NCI-H2171 (cell line): ENCODE measurements at regions not wholly inside any gene's neighbourhood (a gene's known extent, or its start where the extent isn't known, plus 50 kb on each side); places are given as distances from the start of the nearest gene placed in this dataset.

Experiments used
- DNase-seq: peaks from one replicate; lab custom pipeline; 2025; lab: John Stamatoyannopoulos, UW

DNA sequence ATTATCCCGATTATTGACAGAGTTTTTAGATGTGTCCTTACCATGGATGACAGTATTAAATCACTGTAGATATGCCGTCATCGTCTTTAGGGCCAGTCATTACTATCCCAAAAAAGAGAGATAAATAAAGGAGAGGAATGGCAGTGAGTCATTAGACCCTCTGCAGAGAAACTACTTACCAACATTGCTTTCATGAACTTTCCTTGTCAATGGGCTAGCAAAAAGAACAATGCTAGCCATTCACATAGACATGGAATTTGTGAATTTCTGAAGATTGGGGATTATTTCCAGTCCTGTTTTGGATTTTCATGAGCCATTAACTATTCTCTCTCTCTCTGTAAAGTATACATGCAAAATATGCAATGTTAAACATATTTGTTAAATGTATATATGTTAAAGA lies 319.4 kb upstream of the FANCL start:
- no peak for DNase-seq

DNA sequence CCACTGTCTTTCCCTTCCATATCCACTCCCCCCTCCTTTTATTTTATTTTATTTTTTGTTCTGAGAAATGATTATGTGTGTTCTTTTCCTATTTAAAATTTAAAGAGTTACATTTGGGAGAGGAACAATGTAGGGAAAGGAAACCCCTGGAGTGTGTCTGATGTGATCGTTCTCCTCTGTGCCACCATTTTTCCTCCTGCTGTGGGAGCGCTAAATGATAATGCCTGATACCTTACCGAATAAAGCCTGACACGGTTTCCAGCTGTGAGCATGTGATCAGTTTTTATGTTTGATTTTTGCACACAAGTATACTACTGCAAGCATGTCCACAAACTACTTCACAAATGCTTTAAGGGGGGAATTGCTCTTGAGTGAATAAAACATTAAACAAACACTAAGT lies 317.8 kb upstream of the FANCL start:
- no peak for DNase-seq

DNA sequence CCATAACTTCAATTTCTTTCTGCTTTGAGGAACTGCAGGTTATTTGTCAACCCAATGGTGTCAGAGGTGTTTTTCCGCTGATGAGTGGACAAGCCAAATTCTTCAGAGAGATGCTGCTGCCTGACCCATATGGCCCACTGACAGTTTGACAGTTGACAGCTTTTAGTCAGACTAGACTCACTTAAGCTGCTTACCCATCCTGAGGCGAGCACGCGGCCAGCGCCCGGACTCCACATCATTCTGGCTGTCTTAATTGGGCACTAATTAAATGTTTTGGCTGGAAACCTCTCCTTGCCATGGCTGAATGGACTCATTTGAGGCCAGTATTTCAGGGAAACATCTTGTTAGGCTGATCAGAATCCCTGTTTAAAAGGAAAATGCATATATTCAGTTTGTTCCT lies 316.1 kb upstream of the FANCL start:
- DNase-seq: no peak

DNA sequence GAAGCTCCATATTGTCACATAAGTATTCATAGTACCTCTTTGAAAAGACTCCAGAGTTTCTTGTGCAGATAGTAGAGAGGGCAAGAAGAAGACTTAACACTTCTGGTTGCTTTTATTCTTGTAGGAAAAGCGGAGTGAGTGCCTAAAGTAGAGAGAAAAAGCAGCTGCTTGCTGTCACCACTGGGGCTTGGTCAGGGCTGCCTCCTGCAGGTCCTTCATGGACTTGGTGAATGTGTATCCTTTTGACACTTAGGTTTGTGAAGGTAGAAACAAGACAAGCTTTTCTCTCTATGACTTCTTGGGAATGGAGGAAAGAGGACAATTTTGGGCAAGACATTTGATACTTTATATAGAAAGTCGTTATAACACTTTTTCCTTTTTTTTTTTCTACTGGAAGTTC lies 312.8 kb upstream of the FANCL start:
- DNase-seq: no peak

DNA sequence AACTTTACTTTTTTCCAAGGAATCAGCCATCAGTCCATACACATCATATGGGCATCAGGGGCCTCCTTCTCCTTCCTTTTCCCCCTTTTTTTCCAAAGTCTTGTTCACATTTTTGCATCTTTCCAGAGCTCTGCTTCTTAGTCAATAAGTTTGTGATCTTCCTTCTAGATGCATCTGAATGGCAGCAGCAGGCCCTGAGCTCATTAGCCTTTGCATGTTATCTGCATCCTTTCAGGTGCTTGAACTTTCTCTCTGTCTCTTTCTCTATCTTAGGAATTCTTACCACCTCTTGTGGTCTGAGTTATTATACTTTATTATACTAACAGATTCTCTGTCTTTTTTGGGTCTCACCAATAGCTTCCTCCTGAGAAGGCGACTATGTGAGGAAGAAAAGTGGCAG lies 312.4 kb upstream of the FANCL start:
- no peak for DNase-seq

DNA sequence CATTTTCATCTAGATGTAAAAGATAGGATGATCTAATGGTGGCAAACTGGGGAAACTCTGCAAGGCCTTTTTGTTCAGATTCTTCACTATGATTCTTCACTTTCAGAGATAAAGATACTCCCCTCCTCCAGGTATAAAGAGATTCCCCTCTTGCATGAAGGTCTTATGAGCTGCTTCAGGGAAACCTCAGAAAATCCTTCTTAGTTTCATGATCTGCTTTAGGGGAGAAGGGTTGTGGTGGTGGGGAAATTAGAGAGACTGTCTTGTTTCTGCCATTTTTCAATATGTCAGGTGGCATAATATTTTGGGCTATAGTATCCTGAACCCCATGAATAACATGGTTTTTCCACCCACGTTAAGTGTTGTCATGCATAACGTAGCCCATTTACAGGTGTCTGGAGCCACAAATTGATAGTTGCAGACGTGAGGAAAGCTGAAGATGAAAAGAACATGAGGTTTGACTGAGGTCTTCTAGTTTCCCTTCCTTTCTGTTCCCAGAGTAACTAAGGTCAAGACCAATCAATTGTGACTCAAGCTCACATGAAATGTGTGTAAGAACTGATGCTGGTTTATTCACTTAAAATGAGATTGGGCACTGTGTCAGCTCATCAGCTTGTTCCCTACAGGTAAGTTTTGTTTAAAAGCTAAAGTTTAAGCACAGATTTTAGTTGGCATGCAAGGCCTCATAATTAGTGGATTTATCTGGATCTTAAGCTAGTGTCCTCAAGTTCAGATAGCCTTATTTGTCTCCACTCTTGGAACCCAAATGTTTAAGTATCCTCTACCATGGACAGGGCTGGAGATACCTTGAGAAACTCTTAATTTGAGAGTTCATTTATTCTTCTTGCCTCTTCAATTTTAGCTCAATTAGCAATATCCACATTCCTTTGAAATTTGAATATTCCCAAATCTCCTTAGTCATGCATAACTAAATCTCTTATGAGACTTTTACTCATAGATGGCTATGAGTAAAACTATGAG lies 304.5 kb upstream of the FANCL start:
- no peak for DNase-seq

DNA sequence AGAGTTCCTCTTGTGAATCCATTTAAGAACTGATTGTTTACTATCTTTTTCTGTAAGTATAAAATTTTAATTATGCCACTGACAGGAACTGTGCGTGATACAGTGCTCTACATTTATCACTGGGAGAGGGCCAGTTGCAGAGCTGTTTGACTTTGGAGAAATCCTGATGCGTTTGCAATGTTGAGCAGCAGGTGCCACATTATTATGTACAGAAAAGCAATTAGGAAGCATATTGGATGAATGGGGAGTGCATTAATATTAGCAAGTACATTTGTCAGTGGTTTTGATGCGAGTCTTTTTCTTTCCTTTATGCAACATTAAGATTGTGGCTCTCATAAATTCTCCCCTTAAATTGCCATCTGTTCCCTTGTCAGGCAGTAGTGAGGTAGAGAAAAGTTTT lies 302.3 kb upstream of the FANCL start:
- DNase-seq: peak; percentile 28

DNA sequence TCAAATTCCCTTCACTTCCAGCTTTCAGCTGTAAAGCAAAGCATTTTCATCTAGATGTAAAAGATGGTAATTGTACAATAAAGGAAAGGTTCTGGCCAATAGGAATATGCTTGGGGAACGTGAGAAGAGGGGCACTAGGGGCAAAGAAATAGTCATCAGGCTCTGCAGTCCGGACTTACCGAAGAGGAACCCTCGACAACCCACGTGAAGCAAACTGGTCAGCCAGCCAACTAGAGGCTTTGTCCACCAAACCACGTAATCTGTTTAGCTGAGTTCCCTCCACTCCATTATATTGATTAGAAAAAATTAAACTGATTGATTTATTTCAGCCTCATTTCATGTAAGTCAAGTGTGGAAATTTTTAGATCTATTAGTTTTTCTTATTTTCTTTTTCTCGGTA lies 300.4 kb upstream of the FANCL start:
- DNase-seq: no peak

DNA sequence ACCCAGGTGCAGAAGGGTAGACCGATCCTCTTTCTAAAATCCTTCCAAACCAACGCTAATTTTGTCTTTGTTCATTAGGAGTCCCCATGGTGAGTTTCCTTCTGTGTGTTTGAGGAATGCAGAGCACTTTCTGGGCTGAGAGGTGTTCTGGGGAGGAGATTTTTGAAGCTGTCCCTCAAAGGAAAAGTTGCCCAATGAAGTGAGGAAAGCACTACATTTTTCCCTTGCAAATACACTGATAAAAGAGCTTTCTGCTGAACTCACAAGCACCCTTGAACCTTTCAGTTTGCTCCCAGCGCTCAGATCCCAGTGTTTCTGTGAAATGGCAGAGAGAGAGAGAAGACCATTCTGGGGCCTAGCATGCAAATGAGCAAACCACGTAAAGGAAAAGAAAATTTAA lies 299.6 kb upstream of the FANCL start:
- DNase-seq: no peak

DNA sequence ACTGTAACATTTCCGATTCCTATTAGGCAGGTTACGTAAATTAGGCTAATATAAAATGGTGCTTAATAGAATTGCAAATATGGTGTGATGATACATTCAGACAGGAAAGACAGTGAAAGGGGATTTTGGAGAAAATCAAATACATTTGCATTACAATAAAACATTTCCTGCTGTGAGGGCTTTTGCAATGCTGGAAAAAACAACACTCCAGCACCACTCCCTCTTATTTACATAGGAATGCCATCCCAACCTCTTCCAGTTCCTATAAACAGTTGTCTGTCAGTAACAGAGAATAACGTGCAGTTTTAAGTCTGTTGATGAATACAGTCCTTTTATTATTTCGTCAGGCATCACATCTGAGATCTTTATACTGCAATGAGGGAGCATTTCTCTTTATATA lies 298.8 kb upstream of the FANCL start:
- DNase-seq: no peak

DNA sequence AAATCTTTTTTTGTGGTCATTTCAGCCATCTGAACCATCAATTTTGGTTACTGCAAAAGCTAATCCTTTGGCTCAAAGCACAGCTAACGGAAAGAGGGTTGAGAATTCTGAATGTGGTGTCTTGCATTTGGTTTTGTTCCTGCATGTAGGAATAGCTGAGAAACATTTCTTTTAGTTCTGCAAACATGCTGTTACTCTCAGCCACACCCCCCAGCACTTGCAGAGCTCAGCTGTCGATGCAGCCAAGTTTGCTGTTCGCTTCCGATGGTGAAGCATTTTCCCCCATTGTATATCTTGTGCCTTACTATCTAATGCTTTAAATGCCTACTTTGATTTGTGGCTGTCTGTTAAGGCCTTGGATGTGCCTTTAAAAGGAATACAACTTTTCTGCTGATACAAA lies 294.9 kb upstream of the FANCL start:
- DNase-seq: no peak

DNA sequence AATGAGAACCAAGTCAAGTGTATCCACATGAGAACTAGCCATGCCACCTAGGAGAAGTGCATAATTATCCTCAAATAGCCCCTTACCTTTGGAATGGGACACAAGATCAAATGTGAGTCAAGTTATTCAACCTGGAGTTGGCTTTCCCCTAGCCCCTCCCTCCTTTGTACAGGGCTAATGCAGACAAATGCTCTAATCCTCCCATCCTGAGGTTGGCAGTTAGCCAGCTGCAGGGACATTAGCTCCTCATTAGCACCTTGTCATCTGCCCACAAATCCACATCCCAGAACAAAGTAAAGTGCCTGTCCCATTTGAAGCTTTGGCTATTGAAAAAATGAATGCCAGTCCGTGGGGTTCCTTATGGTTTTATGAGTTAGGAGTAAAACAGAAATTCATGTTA lies 294.1 kb upstream of the FANCL start:
- DNase-seq: peak; percentile 52

DNA sequence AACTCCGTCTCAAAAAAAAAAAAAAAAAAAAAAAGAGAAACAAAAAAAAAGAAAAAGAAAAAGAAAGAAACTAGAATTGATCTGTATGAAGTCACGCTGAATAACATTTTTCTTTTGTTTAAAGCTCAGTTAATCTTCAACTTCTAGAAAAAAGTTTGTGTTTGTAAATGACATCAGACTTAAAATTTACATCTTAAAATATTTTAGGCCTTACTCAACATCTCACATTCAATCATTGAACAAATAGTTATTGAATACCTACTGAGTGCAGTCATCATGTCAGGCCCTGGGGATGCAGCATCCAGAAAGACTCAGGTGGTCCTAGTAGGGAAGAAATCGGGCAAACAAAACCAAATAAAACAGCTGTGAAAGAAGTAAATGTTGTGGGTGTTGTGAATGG lies 292.3 kb upstream of the FANCL start:
- no peak for DNase-seq

DNA sequence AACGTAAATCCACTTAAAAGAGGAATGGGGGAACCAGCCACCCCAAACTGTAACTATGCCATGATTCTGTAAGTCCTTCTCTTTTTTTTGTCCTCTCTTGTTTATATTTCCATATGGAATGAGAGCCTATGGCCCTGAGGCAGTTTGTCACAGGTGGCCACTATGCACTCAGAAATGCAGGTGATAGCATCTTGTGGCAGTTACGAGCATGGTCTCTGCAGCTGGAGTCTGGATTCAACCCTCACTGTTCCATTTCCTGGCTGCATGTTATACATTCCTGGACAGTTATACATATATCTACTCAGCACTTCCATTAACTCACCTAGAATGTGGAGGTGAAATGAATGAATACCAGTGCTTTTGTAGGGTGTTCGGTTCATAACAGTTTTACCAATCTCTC lies 291.5 kb upstream of the FANCL start:
- DNase-seq: no peak

DNA sequence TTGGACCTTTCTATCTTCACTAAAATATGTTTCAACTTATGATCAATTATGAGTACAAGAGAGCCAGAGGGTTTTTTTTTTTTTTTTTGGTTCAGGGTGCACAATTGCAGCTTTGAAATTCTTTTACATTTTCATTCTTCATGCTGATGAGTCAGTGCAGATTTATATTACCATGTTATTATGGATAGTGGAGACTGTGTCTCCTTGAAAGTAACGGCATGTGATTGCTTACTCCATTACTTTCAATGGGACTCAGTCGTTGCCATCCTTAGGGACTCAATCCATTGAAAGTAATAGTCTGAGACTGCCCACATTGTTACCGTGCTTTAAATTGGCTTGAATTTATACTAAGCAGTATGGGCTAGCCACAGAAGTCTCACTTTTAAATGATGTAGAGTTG lies 286.5 kb upstream of the FANCL start:
- DNase-seq: no peak

DNA sequence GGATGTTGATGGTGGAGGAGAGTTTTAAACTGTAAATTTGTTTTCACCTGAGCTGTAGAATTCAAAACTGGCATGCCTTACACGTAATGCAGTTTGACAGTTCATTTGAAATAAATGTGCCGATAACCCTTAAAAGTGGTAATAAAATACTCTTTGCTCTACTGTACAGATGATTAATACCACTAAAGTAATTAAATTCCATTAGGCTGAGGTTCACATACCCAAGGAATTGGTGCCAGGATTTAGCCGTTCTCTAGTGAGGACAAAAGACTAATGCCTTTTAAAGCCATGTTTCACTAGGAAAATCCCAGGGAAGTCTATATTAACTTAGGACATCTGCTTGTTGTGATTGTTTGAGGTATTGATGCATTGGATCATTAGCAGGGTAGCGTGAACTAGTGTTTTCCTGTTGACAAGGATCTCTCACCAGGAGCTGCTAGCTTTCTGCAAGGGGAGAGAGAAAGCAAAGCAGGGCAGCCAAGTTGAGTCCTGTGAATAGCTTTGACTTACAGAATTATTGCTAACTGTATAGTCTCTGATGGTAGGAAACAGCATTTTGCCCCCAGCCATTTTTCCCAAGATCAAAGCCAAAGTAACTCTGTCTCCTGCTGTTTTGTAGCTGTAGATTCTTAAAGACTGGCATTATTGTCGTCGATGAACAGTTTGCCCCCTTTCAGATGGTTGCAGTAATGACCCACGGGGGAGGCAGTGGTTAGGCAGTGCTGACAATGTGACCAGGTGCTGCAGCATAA lies 280.9 kb upstream of the FANCL start:
- peak; percentile 35 for DNase-seq

DNA sequence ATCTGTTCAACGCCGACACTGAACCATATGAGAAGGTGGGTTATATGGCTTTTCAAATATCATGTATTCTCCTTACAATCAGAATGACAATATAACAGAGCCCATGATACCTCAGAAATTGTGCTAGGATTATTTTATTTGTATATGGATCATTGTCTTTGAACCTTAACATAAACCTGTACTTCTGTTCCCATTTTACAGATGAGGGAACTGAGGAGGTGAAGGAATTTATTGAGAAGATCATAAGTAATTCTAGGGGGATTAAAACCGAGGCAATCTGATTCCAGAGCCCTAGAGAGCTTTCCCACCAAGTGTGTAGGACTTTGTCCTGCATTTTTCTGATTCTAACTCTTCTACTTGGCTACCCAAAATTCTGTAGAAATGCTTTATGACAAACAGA lies 279.8 kb upstream of the FANCL start:
- no peak for DNase-seq

DNA sequence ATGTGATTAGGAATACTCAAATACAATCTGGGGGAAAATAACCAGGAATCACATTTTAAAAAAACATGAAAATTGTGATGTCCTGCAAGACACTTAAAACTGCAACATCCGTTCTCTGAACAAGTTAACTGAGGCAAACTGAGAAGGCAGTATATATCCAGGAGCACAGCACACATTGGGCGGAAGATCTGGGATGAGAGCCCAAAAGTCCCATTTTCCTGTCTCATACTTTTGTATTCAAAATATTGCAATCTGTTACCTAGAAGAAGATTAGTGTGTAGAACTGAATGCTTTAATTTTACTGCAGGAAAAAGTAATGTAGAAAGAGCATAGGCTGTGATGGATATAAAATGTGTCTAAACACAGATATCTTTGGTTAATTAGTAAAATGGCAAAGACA lies 276.8 kb upstream of the FANCL start:
- no peak for DNase-seq

DNA sequence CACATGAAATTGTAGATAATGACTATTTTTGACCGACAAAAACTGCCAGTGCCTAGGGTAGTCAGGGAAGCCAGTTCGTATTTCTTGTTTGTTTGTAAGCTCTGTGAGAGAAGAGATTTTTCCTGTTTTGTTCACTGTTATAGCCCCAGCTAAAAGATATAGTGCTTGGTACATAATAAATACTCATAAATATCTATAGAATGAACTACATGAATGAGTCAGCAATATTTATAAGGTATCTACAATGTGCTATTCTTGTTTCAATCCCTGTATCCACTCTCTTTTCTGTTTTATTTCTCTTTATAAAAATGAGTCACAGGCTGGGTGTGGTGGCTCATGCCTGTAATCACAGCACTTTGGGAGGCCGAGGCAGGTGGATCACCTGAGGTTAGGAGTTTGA lies 275.6 kb upstream of the FANCL start:
- no peak for DNase-seq

DNA sequence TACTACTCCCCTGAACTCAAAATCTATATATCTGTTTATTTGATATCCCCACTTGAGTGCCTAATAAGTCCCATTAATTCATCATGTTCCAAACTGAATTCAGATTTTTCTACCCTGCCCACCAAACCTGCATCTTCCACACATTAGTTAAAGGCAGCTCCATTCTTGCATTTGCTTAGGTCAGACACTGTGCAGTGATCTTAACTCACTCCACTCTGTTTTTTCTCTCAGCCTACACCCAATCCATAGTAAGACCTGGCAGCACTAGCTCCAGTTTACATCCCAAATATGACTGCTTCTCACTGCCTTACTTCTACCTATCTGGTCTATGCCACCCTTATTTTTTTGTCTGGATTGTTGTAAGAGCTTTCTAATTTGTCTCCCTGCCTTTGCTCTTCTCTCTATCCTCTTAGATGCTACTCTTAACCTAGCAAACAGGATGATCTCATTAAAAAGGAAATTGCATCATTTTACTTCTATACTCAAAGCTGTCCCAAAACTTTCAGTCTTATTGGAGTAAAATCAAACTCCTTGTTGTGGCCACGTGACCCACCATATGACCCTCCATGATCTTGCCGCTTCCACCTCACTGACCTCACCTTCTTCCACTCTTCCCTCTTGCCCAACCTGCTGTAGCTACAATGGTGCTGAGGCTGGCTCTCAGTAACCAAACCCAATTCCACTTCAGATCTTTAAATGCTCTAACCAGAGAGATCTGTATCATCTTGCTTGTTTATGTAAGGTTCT lies 274.9 kb upstream of the FANCL start:
- no peak for DNase-seq

DNA sequence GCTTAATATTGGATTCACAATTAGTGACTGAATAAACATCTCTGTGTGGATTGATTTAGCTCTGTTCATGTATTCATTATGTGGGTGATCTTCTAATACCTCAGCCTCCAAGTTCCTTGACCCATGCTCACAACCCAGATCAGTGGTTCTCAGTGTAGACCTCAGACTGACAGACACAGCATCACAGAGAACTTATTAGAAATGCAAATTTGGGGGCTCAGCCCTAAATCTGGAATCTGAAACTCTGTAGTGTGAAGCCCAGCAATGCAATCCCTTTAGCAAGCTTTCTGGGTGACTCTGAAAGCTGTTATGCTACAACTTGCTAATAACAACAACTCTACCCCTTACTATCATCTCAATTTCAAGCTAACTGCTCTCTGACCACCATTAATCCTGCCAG lies 273.1 kb upstream of the FANCL start:
- DNase-seq: no peak

DNA sequence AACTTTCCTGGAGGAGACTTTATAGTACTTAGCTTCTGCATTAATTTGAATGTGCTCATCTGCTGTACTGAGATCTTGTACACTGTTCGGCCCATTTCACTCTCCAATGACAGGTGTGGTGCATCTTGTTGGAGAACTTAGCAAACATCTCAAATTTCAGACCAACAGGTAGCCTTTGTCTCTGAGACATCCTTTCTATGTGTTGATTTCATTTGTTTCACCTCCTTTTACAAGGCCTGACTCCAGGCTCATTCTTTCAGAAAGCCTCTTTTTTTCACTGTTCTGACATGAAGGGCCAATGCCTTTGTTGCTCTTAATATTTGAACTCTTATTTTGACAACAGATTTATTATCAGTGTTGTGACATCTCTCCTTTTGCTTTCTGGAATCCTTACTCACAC lies 271.8 kb upstream of the FANCL start:
- peak; percentile 25 for DNase-seq

DNA sequence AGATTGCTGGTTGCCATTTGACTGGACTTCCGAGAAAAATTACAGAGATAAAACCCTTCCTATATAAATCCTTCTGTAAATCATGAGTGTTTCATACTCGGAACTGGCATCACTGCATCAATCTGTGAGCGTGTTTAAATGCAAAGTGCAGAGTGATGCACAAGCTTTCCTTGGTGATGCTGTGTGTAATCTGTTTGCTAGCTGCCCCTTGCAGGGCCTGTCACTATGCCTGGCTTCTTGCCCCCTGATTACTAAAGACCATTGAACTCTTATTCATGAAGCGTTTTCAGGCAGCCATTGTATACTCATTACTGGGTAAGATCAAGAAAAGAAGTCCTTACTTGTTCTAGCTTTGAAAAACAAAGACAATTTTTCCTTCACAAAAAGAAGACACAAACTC lies 266.9 kb upstream of the FANCL start:
- DNase-seq: no peak
